ENCODE measurements at regions not wholly inside any gene's neighbourhood (a gene's known extent, or its start where the extent isn't known, plus 50 kb on each side); places are given as distances from the start of the nearest gene placed in this dataset.

DNA sequence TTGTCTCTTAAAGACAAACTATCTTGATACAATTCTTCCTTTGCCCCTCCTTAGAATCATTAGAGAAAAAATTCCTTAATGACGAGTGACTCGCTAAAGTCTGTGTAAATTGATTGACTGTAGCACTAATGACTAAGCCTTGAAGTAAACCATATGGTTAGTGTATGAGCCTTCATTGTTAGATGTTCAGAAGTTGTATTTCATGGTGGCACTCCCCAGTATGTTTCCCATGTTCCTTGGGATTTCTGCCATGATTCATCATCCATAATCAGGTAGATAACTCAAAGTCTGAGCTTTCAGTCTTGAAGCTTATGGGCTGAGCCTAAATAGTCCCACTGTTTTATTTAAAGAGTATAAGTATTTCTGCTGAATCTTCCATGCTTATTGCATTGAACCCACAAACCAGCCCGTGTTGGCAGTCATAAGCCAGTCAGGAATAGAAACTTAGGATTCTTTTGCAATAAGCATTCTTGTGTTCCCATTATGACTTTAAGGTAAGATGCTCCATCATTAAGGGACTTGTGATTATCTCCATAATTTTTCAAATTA, 371.2 kb upstream of the RARB start:
- DNase-seq = no peak

DNA sequence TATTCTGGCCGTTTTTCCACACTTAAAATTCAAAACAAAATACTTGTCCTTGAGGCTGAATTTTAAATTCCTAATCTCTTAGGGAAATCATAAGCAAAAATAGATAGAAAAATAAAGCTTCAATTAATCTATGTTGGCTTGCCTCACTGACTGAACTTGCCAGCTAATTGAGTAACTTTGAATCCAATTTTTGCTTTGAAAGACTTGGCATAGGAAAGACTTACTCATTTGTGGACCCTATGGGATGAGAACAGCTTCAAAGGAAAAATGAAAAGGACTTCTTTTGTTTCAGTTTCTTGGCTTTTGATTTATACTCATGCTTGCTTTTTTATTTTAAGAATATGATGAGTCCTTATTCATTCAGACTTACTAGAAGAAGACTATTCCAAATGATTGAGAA, 370.7 kb upstream of the RARB start:
- no peak for DNase-seq

DNA sequence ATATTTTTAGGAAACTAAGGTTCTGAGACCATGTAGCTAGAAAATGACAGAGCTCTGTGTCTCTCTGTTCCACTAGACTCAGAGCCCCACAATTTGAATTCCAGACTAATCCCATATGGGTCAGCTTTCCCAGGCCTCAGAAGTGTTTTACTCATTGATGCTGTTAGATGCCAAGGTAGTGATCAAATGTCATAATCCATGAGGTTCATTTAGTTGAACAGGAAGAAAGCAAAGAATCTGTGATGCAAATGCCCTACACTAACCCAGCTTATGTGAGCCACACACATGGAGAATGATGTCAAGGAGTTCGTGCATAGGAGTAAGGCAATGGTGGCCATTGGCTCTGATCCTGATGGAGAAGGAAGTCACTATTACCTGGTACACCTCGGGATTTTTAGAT, 363.4 kb upstream of the RARB start:
- DNase-seq = no peak

DNA sequence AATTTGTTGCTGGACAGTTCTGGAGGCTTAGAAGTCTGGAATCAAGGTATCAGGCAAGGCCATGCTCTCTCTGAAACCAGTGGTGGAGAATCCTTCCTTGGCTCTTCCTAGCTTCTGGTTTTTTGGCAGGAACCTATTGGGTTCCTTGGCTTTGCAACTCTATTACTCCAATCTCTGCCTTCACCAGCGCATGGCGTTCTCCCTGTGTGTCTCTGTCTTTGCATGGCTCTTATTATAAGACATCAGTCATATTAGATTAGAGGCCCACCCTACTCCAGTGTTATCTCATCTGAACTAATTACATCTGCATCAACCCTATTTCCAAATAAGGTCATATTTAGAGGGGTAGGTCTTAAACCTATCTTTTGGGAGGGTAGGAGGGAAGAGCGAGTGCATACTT, 358.1 kb upstream of the RARB start:
- DNase-seq = no peak

GRCh38 chr3:25071846-25072245, 356.2 kb upstream of the RARB start:
- DNase-seq = no peak

DNA sequence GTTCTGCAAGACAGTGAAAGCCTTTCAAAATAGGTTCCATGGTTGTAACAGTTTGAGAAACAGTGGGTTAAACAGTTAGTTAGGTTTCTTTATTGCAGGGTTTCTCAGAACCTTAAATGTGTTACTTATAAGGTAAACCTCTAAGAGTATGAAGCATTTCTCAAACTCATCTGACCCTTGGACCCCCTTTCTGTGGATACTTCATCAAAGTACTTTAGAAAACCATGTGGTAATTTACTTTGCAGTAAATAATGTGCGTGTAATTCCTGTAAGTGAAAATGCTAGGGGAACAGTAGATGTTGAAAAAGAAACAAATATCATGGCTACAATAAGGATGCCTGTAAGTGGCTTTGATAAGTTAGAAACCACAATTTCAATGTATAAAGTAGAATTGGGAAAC, 354.6 kb upstream of the RARB start:
- no peak for DNase-seq

DNA sequence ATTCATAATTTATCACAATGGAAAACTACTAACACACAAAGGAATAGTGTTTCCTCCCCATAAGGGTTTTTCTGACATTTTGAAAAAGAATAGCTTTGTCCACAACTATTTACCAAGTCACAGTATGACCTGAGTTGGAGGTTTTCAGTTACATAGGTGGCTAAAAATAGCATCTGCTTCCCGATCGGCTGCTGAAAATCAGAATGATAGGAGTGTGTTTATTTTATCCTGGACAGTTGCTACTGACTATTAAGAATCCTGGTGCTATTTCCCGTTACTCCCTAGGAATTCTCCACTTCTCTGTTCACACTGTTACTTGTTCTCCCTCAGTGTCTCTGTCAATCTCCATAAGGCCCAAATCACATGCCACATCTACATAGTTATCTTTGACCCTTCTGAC, 353.9 kb upstream of the RARB start:
- DNase-seq = no peak

GRCh38 chr3:25080461-25080860, 347.6 kb upstream of the RARB start:
- no peak for DNase-seq

GRCh38 chr3:25084016-25084415, 344.0 kb upstream of the RARB start:
- DNase-seq = no peak

GRCh38 chr3:25086721-25087120, 341.3 kb upstream of the RARB start:
- DNase-seq = no peak

GRCh38 chr3:25088284-25088683, 339.8 kb upstream of the RARB start:
- no peak for DNase-seq

DNA sequence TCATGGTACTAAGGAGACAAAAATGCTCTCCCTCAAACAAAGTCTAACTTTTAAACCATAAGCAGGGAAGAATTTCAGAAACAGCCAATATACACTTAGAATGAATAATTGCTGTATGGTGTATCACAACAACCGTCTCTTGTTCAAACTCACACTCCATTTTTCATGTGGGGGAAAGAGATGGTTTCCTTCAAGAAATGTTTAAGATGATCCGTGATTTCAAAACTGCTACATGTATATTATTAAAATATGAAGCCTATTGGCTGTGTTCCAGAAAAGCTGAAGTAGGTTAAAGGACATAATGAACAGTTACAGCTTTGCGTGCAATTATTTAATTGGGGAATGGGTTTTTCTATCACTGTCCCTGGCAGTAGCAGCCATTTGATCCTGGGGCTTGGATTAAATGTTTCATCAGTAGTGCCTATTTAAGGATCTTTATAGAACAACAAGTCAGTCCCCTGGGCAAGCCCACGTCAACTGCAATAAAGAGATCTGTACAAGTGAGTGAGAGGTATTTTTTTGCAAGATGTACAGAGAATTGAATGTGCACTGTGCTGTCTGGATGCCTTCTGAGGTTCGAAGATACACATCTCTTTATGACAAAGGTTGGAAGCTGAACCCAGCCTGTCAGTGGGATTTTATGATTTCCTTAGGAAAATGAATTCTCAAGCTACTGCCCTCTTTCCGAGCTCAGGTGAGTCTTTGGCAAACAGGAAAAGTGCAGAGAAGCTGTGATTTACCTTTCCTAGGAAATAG, 337.2 kb upstream of the RARB start:
- DNase-seq = no peak

- no peak for DNase-seq
These were observed 336.1 kb upstream of the RARB start for GRCh38 chr3:25091934-25092333.

DNA sequence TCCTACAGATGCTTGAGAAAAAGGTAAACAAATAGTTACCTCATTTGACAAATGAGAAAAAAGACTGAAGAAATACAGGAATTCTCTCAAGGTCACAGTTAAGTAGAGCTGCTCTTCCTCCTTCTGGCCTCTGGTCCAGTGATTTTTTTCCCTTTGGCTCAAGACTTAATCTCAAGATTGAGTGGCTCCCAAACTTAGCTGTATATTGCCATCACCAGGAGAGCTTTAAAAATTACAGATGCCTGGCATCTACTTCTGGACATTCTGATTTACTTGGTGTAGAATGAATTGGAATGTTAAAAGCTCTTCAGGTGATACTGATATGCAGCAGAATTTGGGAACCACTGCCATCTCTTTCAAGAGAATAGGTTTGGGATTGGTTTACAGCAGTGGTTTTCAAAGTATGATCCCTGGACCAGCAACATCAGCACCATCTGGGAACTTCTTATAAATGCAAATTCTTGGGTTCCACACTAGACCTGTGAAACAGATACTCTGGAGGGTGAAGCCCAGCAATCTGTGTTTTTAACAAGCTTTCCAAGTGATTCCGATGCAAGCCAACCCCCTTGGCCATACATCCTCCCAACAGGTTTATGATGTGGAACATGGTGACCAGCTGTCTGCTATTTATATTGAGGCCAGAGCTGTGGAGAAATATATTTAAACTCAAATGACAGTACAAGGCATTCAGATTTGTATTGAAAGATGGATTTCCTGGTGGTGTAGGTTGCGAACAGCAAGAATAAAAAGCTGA, 333.0 kb upstream of the RARB start:
- DNase-seq = no peak

DNA sequence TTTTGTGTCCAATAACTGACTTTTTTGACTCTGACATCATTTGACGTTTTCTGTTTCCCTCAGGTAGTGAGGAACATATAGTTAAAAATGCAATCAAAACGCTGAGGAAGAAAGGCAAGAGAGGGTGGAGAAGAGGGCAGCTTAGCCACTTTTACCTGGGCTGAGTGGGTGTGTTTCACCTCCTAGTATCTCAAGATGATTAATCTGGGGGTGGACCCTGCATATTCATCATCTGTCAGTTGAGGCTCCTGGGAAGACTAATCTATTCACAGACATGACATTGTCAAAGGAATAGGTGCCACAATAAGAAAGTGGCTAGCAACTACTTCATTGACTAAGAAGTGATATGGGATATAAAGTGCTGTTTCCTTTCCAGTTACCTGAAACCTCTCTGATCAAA, 331.5 kb upstream of the RARB start:
- DNase-seq = no peak

DNA sequence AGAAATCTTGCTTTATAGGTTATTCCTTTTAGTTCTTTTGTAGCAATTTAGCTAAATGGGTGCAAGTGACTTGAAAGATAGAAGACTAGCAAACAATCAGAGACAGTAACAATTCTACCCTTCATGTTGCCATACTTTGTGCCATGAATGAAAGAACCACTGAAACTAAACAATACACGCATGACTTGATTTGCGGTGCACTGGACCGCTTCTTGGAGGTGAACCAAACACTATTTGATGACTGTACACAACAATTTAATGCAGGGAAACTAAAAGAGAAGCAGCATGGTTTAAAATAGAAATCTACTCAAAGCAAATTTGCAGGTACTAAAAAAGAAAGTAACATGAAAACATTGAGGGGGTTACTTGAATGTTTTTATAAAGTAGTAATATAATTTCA, 331.0 kb upstream of the RARB start:
- no peak for DNase-seq

DNA sequence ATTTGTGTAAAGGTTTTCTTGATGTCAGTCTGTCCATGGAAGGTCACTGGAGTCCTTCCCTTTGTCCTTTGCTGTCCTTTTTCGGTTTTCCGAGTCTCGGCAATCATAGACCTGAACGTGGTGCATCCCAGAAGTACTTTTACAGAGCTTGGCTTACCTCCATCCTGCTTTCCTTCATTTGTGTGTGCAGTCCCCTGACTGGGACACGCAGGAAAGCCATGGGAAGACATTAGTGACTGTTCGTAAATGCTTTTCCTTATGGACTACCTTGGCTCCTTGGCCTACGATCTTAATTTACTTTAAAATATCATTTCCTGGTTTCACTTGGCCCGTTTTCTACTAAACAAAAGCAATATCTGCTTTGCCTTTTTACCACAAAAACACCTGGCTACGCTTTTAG, 328.4 kb upstream of the RARB start:
- no peak for DNase-seq

GRCh38 chr3:25103391-25103790, 324.7 kb upstream of the RARB start:
- no peak for DNase-seq

DNA sequence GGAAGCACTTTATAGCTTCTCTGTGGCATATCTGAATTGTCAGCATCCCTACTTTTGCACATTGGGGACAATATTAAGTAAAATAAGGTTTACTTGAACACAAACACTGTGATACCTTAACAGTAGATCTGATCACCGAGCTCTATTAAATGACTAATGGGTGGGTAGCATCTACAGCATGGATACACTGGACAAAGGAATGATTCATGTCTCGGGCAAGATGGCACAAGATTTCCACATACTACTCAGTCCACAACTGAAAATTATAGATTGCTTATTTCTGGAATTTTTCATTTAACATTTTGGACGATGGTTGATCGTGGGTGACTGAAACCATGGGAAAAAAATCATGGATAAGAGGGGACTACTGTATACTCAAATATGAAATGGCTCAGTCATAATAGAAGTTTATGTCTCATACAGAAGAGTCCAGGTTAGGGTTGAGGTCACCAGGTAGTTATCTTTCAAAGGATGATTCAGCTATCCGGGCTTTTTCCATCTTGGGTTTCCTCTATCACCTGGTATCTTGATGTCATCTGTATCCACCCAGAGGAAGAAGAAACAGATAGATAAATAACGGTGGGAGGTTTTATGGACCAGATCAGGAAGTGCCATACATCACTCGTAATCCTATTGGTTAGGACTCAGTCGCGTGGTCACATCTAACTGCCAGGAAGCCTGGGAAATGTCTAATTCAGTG, 320.0 kb upstream of the RARB start:
- DNase-seq = no peak

DNA sequence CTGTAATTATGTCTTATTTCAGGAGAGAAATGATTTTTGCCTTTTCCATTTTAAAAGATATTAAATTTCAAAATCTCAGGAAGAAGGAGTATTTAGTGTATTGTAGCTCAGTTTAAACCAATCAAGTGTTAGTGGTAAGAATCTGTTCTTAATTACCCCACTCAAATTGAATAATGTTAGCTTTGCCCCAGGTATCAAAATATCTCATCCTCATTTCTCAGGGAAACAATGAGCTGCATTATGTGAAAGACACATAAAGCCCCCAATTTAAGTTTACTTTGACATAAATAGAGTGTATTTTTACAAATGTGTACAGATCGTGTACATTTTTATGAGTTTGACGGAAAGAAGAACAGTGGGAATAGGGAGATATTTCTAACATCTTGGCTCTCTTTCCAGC, 317.4 kb upstream of the RARB start:
- DNase-seq = no peak

DNA sequence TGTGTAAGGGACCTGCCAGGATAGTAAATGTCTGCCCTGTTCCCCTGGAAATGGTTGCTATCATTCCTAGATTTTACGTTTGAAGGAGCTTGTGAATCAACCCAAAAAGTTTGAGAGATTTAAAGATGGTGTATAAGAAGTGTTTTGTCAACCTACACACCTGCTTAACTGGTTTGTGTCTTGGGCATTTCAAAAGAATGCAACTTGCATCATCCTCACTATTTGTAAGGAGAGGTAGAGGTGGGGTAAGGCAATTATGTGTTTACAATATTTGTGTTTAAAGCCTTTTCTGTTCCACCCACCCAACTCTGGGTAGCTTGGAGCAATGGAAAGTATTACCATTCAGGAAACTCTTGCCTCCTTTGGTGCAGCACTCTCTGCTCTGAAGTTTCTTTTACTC, 314.2 kb upstream of the RARB start:
- no peak for DNase-seq

DNA sequence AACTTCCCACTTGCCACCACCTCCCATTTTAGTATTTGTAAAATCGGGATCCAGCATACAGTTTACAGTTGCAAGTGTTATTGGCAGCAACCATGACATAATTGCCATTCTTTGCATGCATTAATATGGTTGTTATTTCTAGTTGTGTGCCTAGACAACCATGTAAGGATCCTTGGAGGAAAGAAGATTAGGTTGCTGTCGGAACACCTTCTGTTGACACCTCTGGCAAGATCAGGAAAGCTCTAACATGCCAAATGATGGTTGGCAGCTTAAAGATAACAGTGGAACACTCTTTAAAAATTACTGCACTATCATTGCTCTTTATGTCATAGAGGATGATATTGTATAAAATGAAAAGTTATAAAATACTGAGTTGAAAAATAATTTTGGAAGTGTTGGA, 313.5 kb upstream of the RARB start:
- DNase-seq = no peak

GRCh38 chr3:25117005-25117593, 311.0 kb upstream of the RARB start:
- no peak for DNase-seq

All from NCI-H345 (cell line).